Trophoblast cell (in vitro differentiated cells and primary cell): ENCODE measurements at regions not wholly inside any gene's neighbourhood (a gene's known extent, or its start where the extent isn't known, plus 50 kb on each side); places are given as distances from the start of the nearest gene placed in this dataset.
A peak's percentile ranks its signal among the peaks of the same experiment; 100 is the strongest.

Source experiments
- DNase-seq, 2 donors: peaks; one replicate each; pipeline ENCODE4 v3.0.0-alpha.2; 2016
- H2AFZ ChIP-seq: 2 replicates; pipeline ENCODE4 v1.6.1; 2013; ENCODE audit warnings: low read length, moderate library complexity, mild to moderate bottlenecking; ENCODE audit not compliant: insufficient read depth, poor library complexity
- H2AK5ac ChIP-seq: 2 replicates; pipeline ENCODE4 v1.6.1; 2013; ENCODE audit warnings: mild to moderate bottlenecking, low read length
- H2BK120ac ChIP-seq: 2 replicates; pipeline ENCODE4 v1.6.1; 2013; ENCODE audit warnings: low read length, mild to moderate bottlenecking, moderate library complexity; ENCODE audit not compliant: insufficient read depth, poor library complexity
- H2BK12ac ChIP-seq: 2 replicates; pipeline ENCODE4 v1.6.1; 2013; ENCODE audit warnings: mild to moderate bottlenecking, low read length, moderate library complexity
- H2BK5ac ChIP-seq: 2 replicates; pipeline ENCODE4 v1.6.1; 2013; ENCODE audit warnings: low read length, low read depth, moderate library complexity, mild to moderate bottlenecking; ENCODE audit not compliant: poor library complexity
- H3K14ac ChIP-seq: 2 replicates; pipeline ENCODE4 v1.6.1; 2013; ENCODE audit warnings: mild to moderate bottlenecking, low read length
- H3K18ac ChIP-seq: 2 replicates; pipeline ENCODE4 v1.6.1; 2013; ENCODE audit warnings: mild to moderate bottlenecking, low read length
- H3K23ac ChIP-seq: 2 replicates; pipeline ENCODE4 v1.6.1; 2013; ENCODE audit warnings: low read length
- H3K27ac ChIP-seq: 2 replicates; pipeline ENCODE4 v1.5.1; 2013; ENCODE audit warnings: low read depth, mild to moderate bottlenecking, inconsistent platforms, low read length, moderate library complexity
- H3K27me3 ChIP-seq: 2 replicates; pipeline ENCODE4 v1.6.1; 2013; ENCODE audit warnings: inconsistent platforms, mild to moderate bottlenecking, low read length, moderate library complexity; ENCODE audit not compliant: insufficient read depth
- H3K36me3 ChIP-seq, 2 experiments: 1 replicate in 1 of 2; 2 replicates in 1 of 2; pipeline ENCODE4 v1.6.1; 2013; ENCODE audit warnings: low read length in 2 of 2, mild to moderate bottlenecking in 2 of 2, moderate library complexity in 1 of 2; ENCODE audit not compliant: insufficient read depth in 2 of 2, control insufficient read depth in 1 of 2
- H3K4ac ChIP-seq: 2 replicates; pipeline ENCODE4 v1.6.1; 2013; ENCODE audit warnings: low read depth, mild to moderate bottlenecking, low read length, moderate library complexity
- H3K4me1 ChIP-seq, 2 experiments: 1 replicate in 1 of 2; 2 replicates in 1 of 2; pipeline ENCODE4 v1.6.1; 2013; ENCODE audit warnings: low read length in 2 of 2, mild to moderate bottlenecking in 2 of 2, moderate library complexity in 1 of 2; ENCODE audit not compliant: insufficient read depth in 2 of 2, control insufficient read depth in 1 of 2
- H3K4me2 ChIP-seq: 2 replicates; pipeline ENCODE4 v1.6.1; 2013; ENCODE audit warnings: inconsistent platforms, mild to moderate bottlenecking, low read length, moderate library complexity
- H3K4me3 ChIP-seq: 2 replicates; pipeline ENCODE4 v1.5.1; 2013; ENCODE audit warnings: mild to moderate bottlenecking, low read depth, low read length, inconsistent platforms
- H3K79me1 ChIP-seq: one replicate; pipeline ENCODE4 v1.6.1; 2013; ENCODE audit warnings: low read length
- H3K79me2 ChIP-seq: 2 replicates; pipeline ENCODE4 v1.6.1; 2013; ENCODE audit warnings: low read length, mild to moderate bottlenecking; ENCODE audit not compliant: control insufficient read depth, insufficient read depth, poor library complexity
- H3K9ac ChIP-seq: 2 replicates; pipeline ENCODE4 v1.6.1; 2013; ENCODE audit warnings: mild to moderate bottlenecking, low read length
- H3K9me3 ChIP-seq: 2 replicates; pipeline ENCODE4 v1.6.1; 2013; ENCODE audit warnings: low read depth, mild to moderate bottlenecking, control low read depth, inconsistent platforms, low read length; ENCODE audit not compliant: insufficient read depth
- H4K12ac ChIP-seq: 2 replicates; pipeline ENCODE4 v1.6.1; 2013; ENCODE audit warnings: low read depth, mild to moderate bottlenecking, low read length, moderate library complexity
- H4K8ac ChIP-seq: 2 replicates; pipeline ENCODE4 v1.6.1; 2013; ENCODE audit warnings: low read depth, mild to moderate bottlenecking, low read length, moderate library complexity
- H4K91ac ChIP-seq: one replicate; pipeline ENCODE4 v1.6.1; 2013; ENCODE audit warnings: low read depth, mild to moderate bottlenecking, low read length, moderate library complexity
- WGBS: extraction: QIAGEN DNeasy Blood & Tissue Kit; methylation state at CpG from one replicate; pipeline ENCODE4 v1.1.7; 2013; ENCODE audit warnings: missing lambda C conversion rate; ENCODE audit not compliant: insufficient read length, insufficient coverage; ENCODE audit errors: extremely low coverage; 5-methylcytosine and 5-hydroxymethylcytosine counted together

GRCh38 chr2:146927080-146927711 is 917.6 kb upstream of the ACVR2A start:
- H2BK120ac ChIP-seq = no peak overlapping the region
- no peaks in the 10 kb centered on the region for H3K27me3 ChIP-seq
- no peak overlapping the region for H4K91ac ChIP-seq
- H2AK5ac ChIP-seq = no peak overlapping the region
- peak; percentile 17 to 47 for DNase-seq
- H3K27ac ChIP-seq = no peak overlapping the region
- no peak overlapping the region for H3K23ac ChIP-seq
- no peak overlapping the region for H4K12ac ChIP-seq
- no peak overlapping the region for H4K8ac ChIP-seq
- no peaks in the 10 kb centered on the region for H3K36me3 ChIP-seq
- no peak overlapping the region for H2BK5ac ChIP-seq
- no peaks in the 10 kb centered on the region for H3K4me1 ChIP-seq
- WGBS = no CpG with 5 or more reads among the region's 3 CpGs
- H2BK12ac ChIP-seq = no peak overlapping the region
- H3K18ac ChIP-seq = no peak overlapping the region
- no peak overlapping the region for H3K14ac ChIP-seq
- H3K79me1 ChIP-seq = no peaks in the 10 kb centered on the region
- H3K79me2 ChIP-seq = no peaks in the 10 kb centered on the region
- no peak overlapping the region for H3K4me3 ChIP-seq
- H3K9me3 ChIP-seq = no peaks in the 10 kb centered on the region
- no peak overlapping the region for H3K9ac ChIP-seq
- no peak overlapping the region for H3K4ac ChIP-seq
- H3K4me2 ChIP-seq = no peak overlapping the region
- no peak overlapping the region for H2AFZ ChIP-seq

- no peak overlapping the region for H3K4ac ChIP-seq
- H2AFZ ChIP-seq = no peak overlapping the region
- no peak overlapping the region for H3K14ac ChIP-seq
- no peak overlapping the region for H3K23ac ChIP-seq
- H3K27ac ChIP-seq = no peak overlapping the region
- H4K12ac ChIP-seq = no peak overlapping the region
- no peaks in the 10 kb centered on the region for H3K79me1 ChIP-seq
- H3K4me2 ChIP-seq = no peak overlapping the region
- H3K9me3 ChIP-seq = no peaks in the 10 kb centered on the region
- H3K4me3 ChIP-seq = no peak overlapping the region
- DNase-seq = no peak
- peaks cover 4 to 5% of the 10 kb centered on the region in 2 experiments for H3K4me1 ChIP-seq
- no CpG with 5 or more reads among the region's 2 CpGs for WGBS
- H3K27me3 ChIP-seq = no peaks in the 10 kb centered on the region
- H4K91ac ChIP-seq = no peak overlapping the region
- H3K9ac ChIP-seq = no peak overlapping the region
- no peak overlapping the region for H4K8ac ChIP-seq
- no peak overlapping the region for H3K18ac ChIP-seq
- no peaks in the 10 kb centered on the region for H3K79me2 ChIP-seq
- H2BK5ac ChIP-seq = no peak overlapping the region
- no peaks in the 10 kb centered on the region for H3K36me3 ChIP-seq
- no peak overlapping the region for H2BK120ac ChIP-seq
- H2AK5ac ChIP-seq = no peak overlapping the region
- no peak overlapping the region for H2BK12ac ChIP-seq
These were observed 926.5 kb upstream of the ACVR2A start for GRCh38 chr2:146918280-146918679.

- Histone ChIP-seq H4K8ac (no peak overlapping the region), H2AK5ac (no peak overlapping the region), H2BK120ac (no peak overlapping the region), H2BK5ac (no peak overlapping the region), H3K79me2 (no peaks in the 10 kb centered on the region), H4K91ac (no peak overlapping the region), H2AFZ (no peak overlapping the region), H3K36me3 (no peaks in the 10 kb centered on the region), H3K27ac (no peak overlapping the region), H3K23ac (no peak overlapping the region), H3K27me3 (no peaks in the 10 kb centered on the region), H4K12ac (no peak overlapping the region), H3K79me1 (no peaks in the 10 kb centered on the region), H3K18ac (no peak overlapping the region), H3K4me3 (no peak overlapping the region), H3K4me2 (no peak overlapping the region), H3K4ac (no peak overlapping the region), H3K14ac (no peak overlapping the region), H3K9me3 (no peaks in the 10 kb centered on the region), H3K9ac (no peak overlapping the region), H3K4me1 (peaks cover 4 to 5% of the 10 kb centered on the region in 2 experiments), H2BK12ac (no peak overlapping the region)
- no peak for DNase-seq
- no CpG with 5 or more reads among the region's 1 CpG for WGBS
These were observed 927.3 kb upstream of the ACVR2A start for GRCh38 chr2:146917431-146918042.

GRCh38 chr2:146916914-146917313 is 927.9 kb upstream of the ACVR2A start:
- WGBS = no CpG with 5 or more reads among the region's 7 CpGs

More at GRCh38 chr2:146916914-146917313, 927.9 kb upstream of the ACVR2A start:
- Histone ChIP-seq H4K12ac (no peak overlapping the region), H2AFZ (no peak overlapping the region), H3K9me3 (no peaks in the 10 kb centered on the region), H3K4me1 (peaks cover 4 to 5% of the 10 kb centered on the region in 2 experiments), H3K27ac (no peak overlapping the region), H4K8ac (no peak overlapping the region), H3K4ac (no peak overlapping the region), H3K4me2 (no peak overlapping the region), H3K18ac (no peak overlapping the region), H3K23ac (no peak overlapping the region), H3K36me3 (no peaks in the 10 kb centered on the region), H4K91ac (no peak overlapping the region), H3K79me2 (no peaks in the 10 kb centered on the region), H3K9ac (no peak overlapping the region), H3K14ac (no peak overlapping the region), H3K27me3 (no peaks in the 10 kb centered on the region), H2AK5ac (no peak overlapping the region), H3K79me1 (no peaks in the 10 kb centered on the region), H3K4me3 (no peak overlapping the region), H2BK120ac (no peak overlapping the region), H2BK12ac (no peak overlapping the region), H2BK5ac (no peak overlapping the region)
- peak; percentile 41 to 72 for DNase-seq
